HL-60 (cell line): ENCODE measurements at regions not wholly inside any gene's neighbourhood (a gene's known extent, or its start where the extent isn't known, plus 50 kb on each side); places are given as distances from the start of the nearest gene placed in this dataset.

ENCODE experiments used
- DNase-seq, 2 experiments: peaks; one replicate each; pipeline ENCODE4 v3.0.0-alpha.2; 2010 to 2020; ENCODE audit warnings: low read depth in 1 of 2, low spot score in 1 of 2
- H3K27ac ChIP-seq: fragments of 250-450 bp; sonication (Bioruptor Pico); replicated peaks from 2 replicates; pipeline ENCODE4 v1.5.1; 2020; ENCODE audit warnings: mild to moderate bottlenecking, moderate library complexity
- H3K27me3 ChIP-seq: fragments of 250-450 bp; sonication (Bioruptor Pico); 2 replicates; pipeline ENCODE4 v1.5.1; 2021; ENCODE audit warnings: mild to moderate bottlenecking, moderate library complexity; ENCODE audit not compliant: insufficient read depth, poor library complexity, severe bottlenecking
- H3K4me3 ChIP-seq: replicated peaks from 2 replicates; pipeline ENCODE4 v1.5.1; 2011; ENCODE audit warnings: mild to moderate bottlenecking, control low read depth, low read length; ENCODE audit not compliant: insufficient read depth
- GABPA ChIP-seq: IDR thresholded peaks from 2 replicates; pipeline ENCODE4 v1.6.1; 2012; ENCODE audit warnings: low read depth
- POLR2AphosphoS5 ChIP-seq: IDR thresholded peaks from 2 replicates; pipeline ENCODE4 v1.6.1; 2012; ENCODE audit warnings: low read depth
- SPI1 ChIP-seq: IDR thresholded peaks from 2 replicates; pipeline ENCODE4 v1.6.1; 2012; ENCODE audit warnings: low read depth, mild to moderate bottlenecking, borderline replicate concordance
- TF ChIP-seq, protein P1 (sequence below): IDR thresholded peaks from 2 replicates; pipeline ENCODE4 v1.6.1; 2012; ENCODE audit warnings: low read depth; ENCODE audit not compliant: insufficient replicate concordance
- TF ChIP-seq, protein P2 (sequence below): IDR thresholded peaks from one replicate; pipeline ENCODE4 v1.5.1; 2011; ENCODE audit warnings: low read length, control low read depth, inconsistent platforms; ENCODE audit not compliant: insufficient read depth

DNA sequence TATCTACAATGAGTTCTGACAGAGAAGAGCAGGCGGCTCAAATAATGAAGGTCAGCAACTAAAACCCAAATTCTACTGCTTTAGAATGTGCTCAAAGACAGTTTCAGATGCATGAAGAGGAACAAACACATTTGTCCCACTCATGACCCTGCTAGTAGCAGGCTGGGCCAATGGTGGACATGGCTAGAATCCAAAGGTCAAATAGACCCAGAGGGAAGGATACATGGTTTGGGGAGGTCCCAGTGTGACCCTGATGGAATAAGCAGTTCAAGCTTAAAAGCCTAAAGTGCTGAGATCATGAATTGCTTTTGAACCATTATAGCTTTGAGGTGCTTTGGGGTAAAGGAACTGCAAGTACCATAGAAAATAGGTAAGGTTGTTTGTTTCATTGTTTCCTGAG lies 450.7 kb downstream of the MID1IP1 start:
- Histone ChIP-seq H3K27ac (no peak overlapping the region), H3K4me3 (no peak overlapping the region), H3K27me3 (no peaks in the 10 kb centered on the region)
- TF ChIP-seq, protein P1, sequence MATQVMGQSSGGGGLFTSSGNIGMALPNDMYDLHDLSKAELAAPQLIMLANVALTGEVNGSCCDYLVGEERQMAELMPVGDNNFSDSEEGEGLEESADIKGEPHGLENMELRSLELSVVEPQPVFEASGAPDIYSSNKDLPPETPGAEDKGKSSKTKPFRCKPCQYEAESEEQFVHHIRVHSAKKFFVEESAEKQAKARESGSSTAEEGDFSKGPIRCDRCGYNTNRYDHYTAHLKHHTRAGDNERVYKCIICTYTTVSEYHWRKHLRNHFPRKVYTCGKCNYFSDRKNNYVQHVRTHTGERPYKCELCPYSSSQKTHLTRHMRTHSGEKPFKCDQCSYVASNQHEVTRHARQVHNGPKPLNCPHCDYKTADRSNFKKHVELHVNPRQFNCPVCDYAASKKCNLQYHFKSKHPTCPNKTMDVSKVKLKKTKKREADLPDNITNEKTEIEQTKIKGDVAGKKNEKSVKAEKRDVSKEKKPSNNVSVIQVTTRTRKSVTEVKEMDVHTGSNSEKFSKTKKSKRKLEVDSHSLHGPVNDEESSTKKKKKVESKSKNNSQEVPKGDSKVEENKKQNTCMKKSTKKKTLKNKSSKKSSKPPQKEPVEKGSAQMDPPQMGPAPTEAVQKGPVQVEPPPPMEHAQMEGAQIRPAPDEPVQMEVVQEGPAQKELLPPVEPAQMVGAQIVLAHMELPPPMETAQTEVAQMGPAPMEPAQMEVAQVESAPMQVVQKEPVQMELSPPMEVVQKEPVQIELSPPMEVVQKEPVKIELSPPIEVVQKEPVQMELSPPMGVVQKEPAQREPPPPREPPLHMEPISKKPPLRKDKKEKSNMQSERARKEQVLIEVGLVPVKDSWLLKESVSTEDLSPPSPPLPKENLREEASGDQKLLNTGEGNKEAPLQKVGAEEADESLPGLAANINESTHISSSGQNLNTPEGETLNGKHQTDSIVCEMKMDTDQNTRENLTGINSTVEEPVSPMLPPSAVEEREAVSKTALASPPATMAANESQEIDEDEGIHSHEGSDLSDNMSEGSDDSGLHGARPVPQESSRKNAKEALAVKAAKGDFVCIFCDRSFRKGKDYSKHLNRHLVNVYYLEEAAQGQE: no peak
- TF ChIP-seq GABPA: no peak
- no peak for TF ChIP-seq SPI1
- TF ChIP-seq POLR2AphosphoS5: no peak
- TF ChIP-seq, protein P2, sequence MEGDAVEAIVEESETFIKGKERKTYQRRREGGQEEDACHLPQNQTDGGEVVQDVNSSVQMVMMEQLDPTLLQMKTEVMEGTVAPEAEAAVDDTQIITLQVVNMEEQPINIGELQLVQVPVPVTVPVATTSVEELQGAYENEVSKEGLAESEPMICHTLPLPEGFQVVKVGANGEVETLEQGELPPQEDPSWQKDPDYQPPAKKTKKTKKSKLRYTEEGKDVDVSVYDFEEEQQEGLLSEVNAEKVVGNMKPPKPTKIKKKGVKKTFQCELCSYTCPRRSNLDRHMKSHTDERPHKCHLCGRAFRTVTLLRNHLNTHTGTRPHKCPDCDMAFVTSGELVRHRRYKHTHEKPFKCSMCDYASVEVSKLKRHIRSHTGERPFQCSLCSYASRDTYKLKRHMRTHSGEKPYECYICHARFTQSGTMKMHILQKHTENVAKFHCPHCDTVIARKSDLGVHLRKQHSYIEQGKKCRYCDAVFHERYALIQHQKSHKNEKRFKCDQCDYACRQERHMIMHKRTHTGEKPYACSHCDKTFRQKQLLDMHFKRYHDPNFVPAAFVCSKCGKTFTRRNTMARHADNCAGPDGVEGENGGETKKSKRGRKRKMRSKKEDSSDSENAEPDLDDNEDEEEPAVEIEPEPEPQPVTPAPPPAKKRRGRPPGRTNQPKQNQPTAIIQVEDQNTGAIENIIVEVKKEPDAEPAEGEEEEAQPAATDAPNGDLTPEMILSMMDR: no peak
- DNase-seq: no peak

DNA sequence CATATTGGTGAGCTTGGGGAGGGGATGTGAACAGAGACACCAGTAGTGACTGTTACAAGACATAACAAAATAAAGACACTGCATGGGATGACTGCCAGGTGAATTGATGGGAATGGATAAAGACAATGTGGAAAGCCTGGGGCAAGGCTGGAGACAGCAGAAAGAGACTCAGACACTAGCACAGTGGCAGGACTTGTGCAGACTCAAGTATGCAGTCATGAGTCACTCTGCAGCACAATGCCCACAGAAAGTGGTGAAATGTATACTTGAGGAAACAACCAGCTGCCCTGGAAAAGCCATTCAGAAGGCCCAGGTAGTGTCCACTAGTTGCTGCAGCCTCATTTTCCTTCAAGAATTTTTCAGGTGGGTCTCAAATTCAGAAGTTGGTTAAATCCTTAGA lies 452.3 kb downstream of the MID1IP1 start:
- TF ChIP-seq, protein P1: no peak
- TF ChIP-seq, protein P2: no peak
- TF ChIP-seq POLR2AphosphoS5 (no peak), GABPA (no peak), SPI1 (no peak)
- H3K4me3 ChIP-seq: no peak overlapping the region
- H3K27me3 ChIP-seq: no peaks in the 10 kb centered on the region
- no peak for DNase-seq
- no peak overlapping the region for H3K27ac ChIP-seq

DNA sequence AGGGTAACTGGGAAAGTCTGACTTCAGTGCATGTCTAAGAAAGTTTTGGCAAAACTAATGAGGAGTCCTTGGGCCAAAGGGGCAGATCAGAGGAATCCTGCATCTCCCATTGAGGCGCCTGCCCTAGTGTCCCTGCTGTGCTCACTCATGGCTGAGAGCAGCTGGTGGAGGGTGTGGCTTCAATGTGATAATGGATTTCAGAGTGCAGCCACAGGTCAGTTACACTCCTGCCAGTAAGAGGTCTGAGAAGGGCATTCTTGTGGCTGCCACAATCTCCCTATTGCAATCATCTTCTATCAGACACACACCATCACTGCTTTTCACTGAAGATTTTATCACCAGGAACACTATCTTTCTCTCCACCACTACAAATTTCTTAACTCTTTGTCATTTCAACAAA lies 457.1 kb downstream of the MID1IP1 start:
- DNase-seq: no peak
- TF ChIP-seq GABPA (no peak), SPI1 (no peak), POLR2AphosphoS5 (no peak)
- TF ChIP-seq, protein P1: no peak
- TF ChIP-seq, protein P2: no peak
- Histone ChIP-seq H3K4me3 (no peak overlapping the region), H3K27ac (no peak overlapping the region), H3K27me3 (no peaks in the 10 kb centered on the region)
